Stomach (tissue), 4 donors: ENCODE measurements at regions not wholly inside any gene's neighbourhood (a gene's known extent, or its start where the extent isn't known, plus 50 kb on each side); places are given as distances from the start of the nearest gene placed in this dataset.

ENCODE experiments used
- CTCF ChIP-seq, 7 experiments: fragments of 450-650 bp in 4 of 7; fragments of 200-600 bp in 3 of 7; sonication (generic) in 3 of 7; IDR thresholded peaks; one replicate each; pipeline ENCODE4 v1.5.1; 2016 to 2019; ENCODE audit warnings: antibody characterized with exemption in 7 of 7, control low read depth in 2 of 7, mild to moderate bottlenecking in 1 of 7
- POLR2A ChIP-seq, 4 donors: fragments of 450-650 bp; IDR thresholded peaks; one replicate each; pipeline ENCODE4 v1.6.1; 2016; ENCODE audit warnings: antibody characterized with exemption in 4 of 4, control low read depth in 2 of 4, mild to moderate bottlenecking in 1 of 4, moderate library complexity in 1 of 4

GRCh38 chr2:147236601-147237000, 608.2 kb upstream of the ACVR2A start:
- no peak for TF ChIP-seq CTCF (IDR thresholded peaks at IDR 0.05)
- no peak for TF ChIP-seq POLR2A (IDR thresholded peaks at IDR 0.05)
